GM18951 (cell line): ENCODE measurements at regions not wholly inside any gene's neighbourhood (a gene's known extent, or its start where the extent isn't known, plus 50 kb on each side); places are given as distances from the start of the nearest gene placed in this dataset.

Experiments used
- POLR2A ChIP-seq: IDR thresholded peaks from 4 replicates; pipeline ENCODE4 v1.6.1; 2011; ENCODE audit warnings: mild to moderate bottlenecking; ENCODE audit not compliant: insufficient read length, insufficient read depth; ENCODE audit errors: extremely low read depth
- in situ Hi-C: fragments of 300-500 bp; cut with MboI; formaldehyde crosslinking; loops from one replicate; pipeline ENCODE4 v1.12.0; 2022; ENCODE audit warnings: low sequenced_read_pairs, mixed read lengths, inconsistent platforms; ENCODE audit not compliant: unreplicated experiment

DNA sequence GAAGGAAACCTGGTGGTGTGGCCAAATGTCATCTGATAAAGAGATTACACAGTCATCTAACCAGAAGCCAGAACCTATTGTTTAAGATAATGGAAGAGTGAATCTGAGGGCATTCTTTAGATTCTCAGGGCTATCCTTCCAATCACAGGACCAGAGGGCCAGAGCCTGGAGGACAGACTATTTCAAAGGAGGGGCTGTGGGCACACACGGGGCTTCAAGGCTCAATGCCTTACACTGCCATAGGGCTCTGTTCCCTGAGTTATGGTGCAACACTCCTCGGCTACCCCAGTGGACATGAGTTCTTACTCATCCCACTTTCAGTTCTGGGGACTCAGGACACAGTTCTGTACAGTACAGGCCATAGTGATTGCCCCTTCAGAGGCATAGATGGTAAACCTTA is 343.9 kb upstream of the ALCAM start:
- in situ Hi-C loops = no loop called here
- no peak for TF ChIP-seq POLR2A

DNA sequence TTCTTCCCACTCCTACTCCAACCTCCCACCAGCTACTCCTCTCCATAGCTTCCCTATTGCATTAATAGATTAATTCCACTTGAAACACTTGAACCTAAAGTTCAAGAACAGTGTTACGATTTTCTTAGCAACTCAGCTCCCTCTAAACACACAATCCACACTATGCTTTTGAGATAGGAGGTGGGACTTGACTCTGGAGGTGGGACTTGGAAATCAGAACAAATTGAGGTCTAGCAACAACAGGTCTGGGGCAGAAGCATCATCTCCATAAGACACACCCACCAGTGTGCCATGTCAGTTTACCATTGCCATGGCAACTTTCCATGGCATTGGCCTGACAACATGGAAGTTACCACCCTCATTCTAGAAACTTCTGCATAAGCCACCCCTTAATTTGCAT is 336.5 kb upstream of the ALCAM start:
- no peak for TF ChIP-seq POLR2A
- in situ Hi-C loops = no loop called here

DNA sequence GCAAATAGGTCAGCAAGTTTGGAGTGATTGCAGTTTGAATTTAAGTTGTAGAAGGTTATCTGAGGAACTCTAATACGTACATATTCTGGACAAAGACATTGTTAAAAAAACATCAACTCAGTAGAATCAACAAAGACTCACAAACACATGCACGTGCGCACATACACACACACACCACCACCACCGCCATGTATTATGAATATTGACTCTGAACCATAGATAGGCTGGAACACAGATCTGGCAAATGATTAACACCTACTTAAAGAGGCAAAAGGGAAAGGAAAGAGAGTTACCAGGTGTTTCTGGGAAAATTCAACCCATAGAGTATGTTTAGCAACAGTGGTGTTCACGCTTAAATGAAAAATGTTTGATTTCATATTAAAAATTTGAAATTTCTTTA is 334.2 kb upstream of the ALCAM start:
- in situ Hi-C loops = no loop called here
- TF ChIP-seq POLR2A = no peak

DNA sequence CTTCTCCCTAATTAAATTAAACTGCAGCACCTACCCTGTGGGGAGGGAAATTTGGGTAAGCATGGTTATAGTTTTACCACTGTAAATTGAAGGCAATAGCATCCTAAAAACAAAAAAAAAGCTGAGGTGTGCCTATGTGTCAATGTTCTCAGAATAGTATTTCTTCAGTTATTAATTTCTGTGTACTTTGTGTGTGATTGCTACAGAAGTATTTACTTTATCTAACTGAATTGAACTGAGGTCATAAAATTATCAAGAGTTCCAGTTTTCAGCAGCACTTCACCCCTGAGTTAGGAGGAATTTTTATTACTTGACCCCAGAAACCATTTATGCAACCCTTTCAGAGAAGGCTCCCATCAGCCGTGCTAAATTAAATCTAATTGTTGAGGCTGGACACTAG is 333.6 kb upstream of the ALCAM start:
- in situ Hi-C loops = no loop called here
- TF ChIP-seq POLR2A = no peak

DNA sequence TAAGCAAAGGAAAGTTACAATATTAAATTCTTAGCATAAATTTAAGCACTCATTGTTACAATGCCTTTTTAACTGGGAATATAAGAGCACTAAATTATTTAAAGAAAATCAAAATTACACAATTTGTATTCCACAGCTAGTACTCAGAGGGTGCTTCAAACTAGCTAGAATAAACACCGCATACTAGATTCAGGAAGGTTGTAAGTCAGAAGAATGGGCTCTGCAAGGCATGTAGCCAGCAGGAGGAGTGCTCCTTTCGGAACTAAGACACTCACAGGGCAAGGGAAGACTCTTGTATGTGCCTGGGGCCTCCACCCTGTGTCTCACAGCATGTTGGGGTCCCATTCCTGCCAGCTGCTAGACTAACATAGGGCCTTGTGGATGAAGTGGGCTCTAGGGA is 327.7 kb upstream of the ALCAM start:
- in situ Hi-C loops = no loop called here
- TF ChIP-seq POLR2A = no peak

DNA sequence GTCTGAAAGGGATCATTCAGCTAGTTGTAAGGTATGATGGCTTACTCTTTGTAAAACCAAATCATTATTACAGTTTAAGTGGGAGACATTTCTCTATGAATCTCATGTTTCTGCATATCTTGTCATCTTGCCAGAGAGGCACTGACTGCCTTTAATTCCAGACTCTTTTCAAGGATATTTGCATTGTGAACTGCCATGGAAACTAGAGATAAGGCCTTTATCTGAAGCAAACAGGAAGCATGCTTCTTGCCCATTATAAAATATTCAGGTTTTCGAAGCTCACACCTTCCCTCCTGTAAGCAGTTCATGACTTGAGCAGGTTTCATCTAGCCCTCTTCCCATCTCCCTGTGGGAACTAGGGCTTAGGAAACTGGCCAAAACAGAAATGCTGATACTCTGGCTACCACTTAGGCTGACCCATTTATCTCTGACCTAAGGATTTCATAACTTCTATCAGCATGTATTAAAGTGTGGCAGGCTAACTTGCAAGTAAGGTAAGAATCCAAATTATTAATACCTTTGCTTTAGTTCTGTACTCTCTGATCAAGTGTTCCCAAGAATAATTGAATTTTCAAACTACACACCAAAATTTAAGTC is 326.6 kb upstream of the ALCAM start:
- in situ Hi-C loops = no loop called here
- TF ChIP-seq POLR2A = no peak

DNA sequence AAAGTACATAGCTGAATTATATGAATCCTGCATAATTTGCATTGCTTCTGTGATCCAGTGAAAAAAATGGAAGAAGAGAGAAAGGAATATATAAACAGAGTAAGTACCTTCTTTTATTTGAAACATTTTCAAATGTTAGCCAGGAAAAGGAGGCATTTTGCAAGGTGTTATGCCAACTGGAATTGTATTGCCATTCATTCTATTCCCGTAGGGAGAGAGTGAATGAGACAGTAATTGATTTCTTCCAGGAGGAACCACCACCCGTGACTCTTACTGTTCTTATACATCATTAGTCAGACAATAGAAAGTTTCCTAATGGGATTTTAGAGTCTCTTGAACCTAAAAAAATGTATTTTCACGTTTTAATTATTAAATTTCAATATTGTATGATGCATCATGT is 324.1 kb upstream of the ALCAM start:
- in situ Hi-C loops = no loop called here
- TF ChIP-seq POLR2A = no peak

DNA sequence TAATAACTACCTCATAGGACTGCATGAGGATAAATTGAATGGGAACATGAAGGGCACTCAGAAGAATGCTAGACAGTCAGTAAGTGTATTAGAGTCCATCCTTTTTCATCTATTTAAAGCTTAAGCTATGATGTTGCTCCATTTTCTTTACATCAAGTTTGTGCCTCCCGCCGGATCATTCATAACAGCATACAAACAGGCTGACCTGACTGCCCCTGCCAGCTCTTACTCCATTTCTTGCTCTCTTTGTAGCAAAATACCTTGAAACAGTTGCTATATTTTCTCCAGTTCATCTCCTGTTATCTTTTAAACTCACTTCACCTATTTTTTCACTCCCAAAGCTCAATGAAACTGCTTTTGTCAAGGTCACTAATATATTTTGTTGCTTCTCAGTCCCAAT is 315.6 kb upstream of the ALCAM start:
- in situ Hi-C loops = no loop called here
- no peak for TF ChIP-seq POLR2A

DNA sequence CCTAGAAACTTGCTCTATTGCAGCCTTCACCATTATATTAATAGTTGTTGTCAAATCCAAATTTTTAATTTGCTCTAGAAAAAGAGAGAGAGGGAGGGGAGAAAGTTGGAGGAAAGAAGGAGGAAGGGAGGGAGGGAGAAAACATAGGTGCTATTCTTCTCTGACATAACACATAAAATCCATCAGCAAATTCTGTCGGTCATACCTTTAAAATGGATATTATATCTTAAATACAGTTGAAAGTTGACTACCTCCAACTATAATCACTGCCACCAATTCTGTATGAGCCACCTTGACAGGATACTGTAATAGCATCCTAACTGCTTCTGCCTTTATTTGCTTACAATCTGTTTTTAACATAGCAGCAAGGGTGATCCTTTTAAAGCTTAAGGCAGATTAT is 314.7 kb upstream of the ALCAM start:
- no peak for TF ChIP-seq POLR2A
- in situ Hi-C loops = no loop called here

DNA sequence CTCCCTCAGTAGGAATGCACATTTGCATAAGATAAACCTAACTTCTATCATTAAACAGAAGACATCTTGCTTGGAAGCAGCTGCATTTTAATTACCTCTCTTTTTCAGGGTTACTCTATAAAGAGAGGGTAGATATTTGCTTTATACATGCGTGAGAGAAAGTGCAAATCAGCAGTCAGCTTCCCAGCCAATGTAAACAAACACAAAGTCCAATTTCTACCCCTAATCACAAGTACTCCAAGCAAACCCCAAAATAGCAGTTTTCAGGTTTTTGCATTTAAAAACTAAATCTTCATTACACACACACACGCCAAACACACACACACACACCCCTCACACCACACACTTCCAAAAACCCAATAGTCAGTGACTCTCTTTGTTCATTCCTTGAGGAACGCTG is 303.9 kb upstream of the ALCAM start:
- in situ Hi-C loops = no loop called here
- TF ChIP-seq POLR2A = no peak

DNA sequence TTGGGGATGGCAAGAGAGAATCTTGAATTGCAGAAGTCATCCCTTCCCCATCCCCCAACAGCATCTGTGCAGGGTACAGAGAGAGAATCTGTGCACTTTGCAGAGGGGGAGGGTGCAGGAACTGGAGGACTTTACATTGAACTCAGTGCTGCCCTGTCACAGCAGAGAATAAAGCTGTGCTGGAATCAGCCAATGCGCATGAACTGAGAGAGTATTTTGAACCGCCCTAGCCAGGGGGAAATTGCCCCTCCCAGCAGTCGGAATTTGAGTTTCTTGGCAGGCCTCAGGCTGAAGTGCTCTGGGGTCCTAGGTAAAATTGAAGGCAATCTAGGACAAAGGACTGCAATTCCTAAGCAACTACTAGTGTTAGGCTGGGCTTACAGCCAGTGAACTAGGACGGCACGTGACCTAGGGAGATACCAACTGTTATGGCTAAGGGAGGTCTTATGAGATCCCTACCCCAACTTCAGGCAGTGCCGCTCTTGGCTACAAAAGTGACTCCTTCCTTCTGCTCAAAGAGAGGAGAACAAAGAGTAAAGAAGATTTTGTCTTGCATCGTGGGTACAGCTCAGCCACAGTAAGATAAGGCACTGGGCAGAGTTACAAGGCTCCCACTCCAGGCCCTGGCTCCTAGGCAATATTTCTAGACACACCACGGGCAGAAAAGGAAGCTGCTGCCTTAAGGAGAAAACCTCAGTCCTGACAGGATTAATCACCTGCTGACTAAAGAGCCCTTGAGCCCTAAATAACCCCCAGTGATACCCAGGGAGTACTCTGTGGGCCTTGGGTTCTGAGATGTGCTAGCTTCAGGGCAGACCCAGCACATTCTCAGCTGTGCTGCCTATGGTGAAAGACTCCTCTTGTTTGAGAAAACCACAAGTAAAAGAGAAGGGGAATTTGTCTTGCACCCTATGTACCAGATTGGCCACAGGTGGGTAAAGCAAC is 300.5 kb upstream of the ALCAM start:
- in situ Hi-C loops = no loop called here
- TF ChIP-seq POLR2A = no peak

DNA sequence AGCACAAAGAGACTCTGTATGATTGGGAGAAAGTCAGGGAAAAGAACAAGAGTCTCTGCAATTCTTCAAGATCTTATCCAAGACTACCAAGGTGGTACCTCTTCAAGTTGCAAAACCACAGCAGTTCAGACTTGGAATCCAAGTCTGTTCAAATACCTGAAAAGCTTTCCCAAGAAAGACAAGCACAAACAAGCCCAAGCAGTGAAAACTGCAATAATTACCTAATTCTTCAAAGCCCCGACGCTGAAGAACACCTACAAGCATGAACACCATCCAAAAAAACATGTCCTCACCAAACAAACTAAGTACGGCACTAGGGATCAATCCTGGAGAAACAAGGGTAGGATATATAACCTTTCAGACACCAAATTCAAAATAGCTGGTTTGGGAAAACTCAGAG is 299.3 kb upstream of the ALCAM start:
- in situ Hi-C loops = no loop called here
- TF ChIP-seq POLR2A = no peak

DNA sequence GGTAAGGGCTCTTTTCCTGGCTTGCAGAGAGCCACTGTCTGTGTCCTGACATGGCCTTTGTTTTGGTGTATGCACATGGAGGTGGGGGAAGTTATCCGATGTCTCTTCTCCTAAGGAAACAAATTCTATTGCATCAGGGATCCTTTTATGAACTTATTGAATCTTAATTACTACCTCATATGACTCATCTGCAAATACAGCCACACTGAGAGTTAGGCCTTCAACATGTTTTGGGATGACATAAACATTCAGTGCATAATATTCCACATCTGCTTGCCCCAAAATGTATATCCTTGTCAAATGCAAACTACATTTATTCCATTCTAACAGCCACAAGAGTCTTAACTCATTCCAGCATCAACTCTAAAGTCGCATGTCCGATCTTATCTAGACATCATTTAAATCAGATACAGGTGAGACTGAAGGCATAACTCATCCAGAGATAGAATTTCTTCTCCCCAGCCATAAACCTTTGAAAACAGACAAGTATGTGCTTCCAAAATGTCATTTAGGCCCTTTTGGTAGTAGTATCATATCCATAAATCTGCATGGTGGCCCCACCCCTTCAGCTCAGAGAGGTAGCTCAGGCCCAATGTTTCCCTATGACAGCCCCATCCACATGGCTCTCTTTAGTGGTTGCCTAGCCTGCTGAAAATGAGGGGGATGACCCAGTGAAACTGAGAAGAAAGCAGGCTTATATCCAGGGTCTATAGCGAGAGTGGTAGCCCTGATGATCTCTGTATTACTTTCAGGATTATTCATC is 289.5 kb upstream of the ALCAM start:
- no peak for TF ChIP-seq POLR2A
- in situ Hi-C loops = no loop called here

DNA sequence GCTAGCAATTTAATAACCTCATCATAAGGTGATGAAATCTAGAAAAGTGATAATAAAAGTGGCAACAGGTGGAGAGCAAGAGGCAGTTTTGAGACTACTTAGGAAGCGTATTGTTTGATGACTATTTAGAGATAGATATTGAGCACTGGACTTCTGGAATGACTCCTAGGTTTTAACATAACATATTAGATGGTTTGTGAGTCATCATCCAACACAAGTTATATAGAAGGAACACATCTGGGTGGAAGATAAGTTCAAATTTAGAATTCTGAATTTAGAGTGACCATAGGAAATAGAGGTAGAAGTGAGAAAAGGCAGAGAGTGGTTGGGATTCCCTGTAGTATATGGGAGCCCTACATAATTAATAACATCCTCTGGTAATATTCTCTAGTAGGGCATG is 282.8 kb upstream of the ALCAM start:
- no peak for TF ChIP-seq POLR2A
- in situ Hi-C loops = no loop called here

DNA sequence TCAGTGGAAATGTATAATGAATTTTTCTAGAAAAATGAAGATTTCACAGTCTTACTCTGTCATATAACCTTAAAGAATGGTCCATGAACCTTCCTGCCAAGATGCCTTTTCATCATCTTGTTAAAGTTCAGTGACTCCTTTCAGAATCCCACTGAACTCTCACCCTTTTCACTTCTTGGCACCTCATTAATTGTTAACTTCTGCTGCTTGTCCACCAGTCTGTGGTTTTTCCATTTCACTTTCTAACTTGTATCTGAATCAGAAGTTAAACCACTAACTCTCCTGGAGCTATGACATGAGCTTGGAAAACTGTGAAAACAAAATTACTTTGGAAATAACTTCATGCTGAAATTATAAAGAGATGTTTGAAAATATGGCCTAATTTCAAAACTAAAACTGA is 281.2 kb upstream of the ALCAM start:
- no peak for TF ChIP-seq POLR2A
- in situ Hi-C loops = no loop called here
